Left forelimb (tissue), 1 donor: ENCODE measurements at regions not wholly inside any gene's neighbourhood (a gene's known extent, or its start where the extent isn't known, plus 50 kb on each side); places are given as distances from the start of the nearest gene placed in this dataset.

ENCODE experiments used
- DNase-seq: peaks from one replicate; pipeline ENCODE4 v3.0.0-alpha.2; 2018; ENCODE audit warnings: low spot score

- DNase-seq = no peak
Measured at GRCh38 chr3:188060840-188061544, 93.0 kb upstream of the LPP start.

- DNase-seq = no peak
Measured at GRCh38 chr3:188062216-188062615, 91.7 kb upstream of the LPP start.

- no peak for DNase-seq
Measured at GRCh38 chr3:188064831-188065493, 89.0 kb upstream of the LPP start.

- no peak for DNase-seq
Measured at GRCh38 chr3:188066141-188066540, 87.8 kb upstream of the LPP start.

GRCh38 chr3:188067932-188068331, 86.0 kb upstream of the LPP start:
- no peak for DNase-seq

GRCh38 chr3:188068342-188068741, 85.6 kb upstream of the LPP start:
- no peak for DNase-seq

- DNase-seq = no peak
Measured at GRCh38 chr3:188071636-188072035, 82.3 kb upstream of the LPP start.

GRCh38 chr3:188076176-188076575, 77.8 kb upstream of the LPP start:
- no peak for DNase-seq

GRCh38 chr3:188077160-188077799, 76.7 kb upstream of the LPP start:
- no peak for DNase-seq

- DNase-seq = no peak
Measured at GRCh38 chr3:188080091-188080490, 73.9 kb upstream of the LPP start.

GRCh38 chr3:188082031-188082430, 71.9 kb upstream of the LPP start:
- DNase-seq = no peak

GRCh38 chr3:188082450-188082849, 71.5 kb upstream of the LPP start:
- no peak for DNase-seq

- DNase-seq = no peak
Measured at GRCh38 chr3:188083011-188083410, 70.9 kb upstream of the LPP start.

GRCh38 chr3:188084752-188085583, 69.0 kb upstream of the LPP start:
- DNase-seq = no peak

- DNase-seq = no peak
Measured at GRCh38 chr3:188085584-188086560, 68.1 kb upstream of the LPP start.

- DNase-seq = no peak
Measured at GRCh38 chr3:188088948-188089685, 64.8 kb upstream of the LPP start.

GRCh38 chr3:188090620-188091309, 63.2 kb upstream of the LPP start:
- DNase-seq = no peak

- no peak for DNase-seq
Measured at GRCh38 chr3:188091746-188092145, 62.2 kb upstream of the LPP start.

- no peak for DNase-seq
Measured at GRCh38 chr3:188092648-188093047, 61.3 kb upstream of the LPP start.

GRCh38 chr3:188095431-188095830, 58.5 kb upstream of the LPP start:
- no peak for DNase-seq
